ENCODE measurements at regions not wholly inside any gene's neighbourhood (a gene's known extent, or its start where the extent isn't known, plus 50 kb on each side); places are given as distances from the start of the nearest gene placed in this dataset.

- Histone ChIP-seq H3K4me3 (replicated peaks; ENCODE audit: insufficient read depth, low read length) (no peak overlapping the region), H3K27me3 (ENCODE audit: insufficient read depth, poor library complexity, severe bottlenecking) (no peaks in the 10 kb centered on the region), H3K27ac (replicated peaks) (no peak overlapping the region)
- TF ChIP-seq SPI1 (IDR thresholded peaks at IDR 0.05; ENCODE audit: borderline replicate concordance, low read depth): no peak
- no peak for TF ChIP-seq REST (IDR thresholded peaks at IDR 0.05; ENCODE audit: insufficient replicate concordance, low read depth)
- TF ChIP-seq, protein P1, sequence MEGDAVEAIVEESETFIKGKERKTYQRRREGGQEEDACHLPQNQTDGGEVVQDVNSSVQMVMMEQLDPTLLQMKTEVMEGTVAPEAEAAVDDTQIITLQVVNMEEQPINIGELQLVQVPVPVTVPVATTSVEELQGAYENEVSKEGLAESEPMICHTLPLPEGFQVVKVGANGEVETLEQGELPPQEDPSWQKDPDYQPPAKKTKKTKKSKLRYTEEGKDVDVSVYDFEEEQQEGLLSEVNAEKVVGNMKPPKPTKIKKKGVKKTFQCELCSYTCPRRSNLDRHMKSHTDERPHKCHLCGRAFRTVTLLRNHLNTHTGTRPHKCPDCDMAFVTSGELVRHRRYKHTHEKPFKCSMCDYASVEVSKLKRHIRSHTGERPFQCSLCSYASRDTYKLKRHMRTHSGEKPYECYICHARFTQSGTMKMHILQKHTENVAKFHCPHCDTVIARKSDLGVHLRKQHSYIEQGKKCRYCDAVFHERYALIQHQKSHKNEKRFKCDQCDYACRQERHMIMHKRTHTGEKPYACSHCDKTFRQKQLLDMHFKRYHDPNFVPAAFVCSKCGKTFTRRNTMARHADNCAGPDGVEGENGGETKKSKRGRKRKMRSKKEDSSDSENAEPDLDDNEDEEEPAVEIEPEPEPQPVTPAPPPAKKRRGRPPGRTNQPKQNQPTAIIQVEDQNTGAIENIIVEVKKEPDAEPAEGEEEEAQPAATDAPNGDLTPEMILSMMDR (IDR thresholded peaks at IDR 0.05; ENCODE audit: insufficient read depth, low read length): no peak
- TF ChIP-seq POLR2AphosphoS5 (IDR thresholded peaks at IDR 0.05; ENCODE audit: low read depth): no peak
- no peak for DNase-seq (ENCODE audit: low read depth in 1 of 2, low spot score in 1 of 2)
These were observed 903.2 kb downstream of the ANKRD7 start for GRCh38 chr7:119127706-119128105.

DNA sequence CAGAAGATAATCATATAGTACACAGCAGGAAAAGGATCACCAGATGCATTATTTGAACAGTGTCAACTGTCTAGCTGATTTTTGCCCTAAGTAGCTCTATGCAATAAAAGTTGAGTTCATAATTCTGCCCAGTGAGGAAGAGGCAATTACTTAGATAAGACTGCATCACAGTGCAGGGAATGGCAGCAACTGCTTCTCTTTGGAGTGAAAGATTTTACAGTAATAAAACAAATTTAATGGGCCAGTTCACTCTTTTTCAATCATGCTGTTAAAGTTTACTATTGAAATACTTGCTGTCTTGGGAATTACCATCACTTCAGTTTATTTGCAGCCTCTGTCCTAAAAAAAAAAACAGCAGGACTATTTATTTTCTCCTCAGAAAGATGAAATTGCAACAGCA, 907.9 kb downstream of the ANKRD7 start:
- Histone ChIP-seq H3K27me3 (ENCODE audit: insufficient read depth, poor library complexity, severe bottlenecking) (no peaks in the 10 kb centered on the region), H3K27ac (replicated peaks) (no peak overlapping the region), H3K4me3 (replicated peaks; ENCODE audit: insufficient read depth, low read length) (no peak overlapping the region)
- no peak for DNase-seq (ENCODE audit: low read depth in 1 of 2, low spot score in 1 of 2)
- no peak for TF ChIP-seq REST (IDR thresholded peaks at IDR 0.05; ENCODE audit: insufficient replicate concordance, low read depth)
- TF ChIP-seq, protein P1 (IDR thresholded peaks at IDR 0.05; ENCODE audit: insufficient read depth, low read length): no peak
- TF ChIP-seq SPI1 (IDR thresholded peaks at IDR 0.05; ENCODE audit: borderline replicate concordance, low read depth): no peak
- TF ChIP-seq POLR2AphosphoS5 (IDR thresholded peaks at IDR 0.05; ENCODE audit: low read depth): no peak

GRCh38 chr7:119167431-119167830, 942.9 kb downstream of the ANKRD7 start:
- TF ChIP-seq GABPA (IDR thresholded peaks at IDR 0.05; ENCODE audit: low read depth): no peak
- TF ChIP-seq, protein P1 (IDR thresholded peaks at IDR 0.05; ENCODE audit: insufficient read depth, low read length): no peak
- TF ChIP-seq POLR2AphosphoS5 (IDR thresholded peaks at IDR 0.05; ENCODE audit: low read depth): no peak
- no peak for TF ChIP-seq SPI1 (IDR thresholded peaks at IDR 0.05; ENCODE audit: borderline replicate concordance, low read depth)
- no peak for TF ChIP-seq REST (IDR thresholded peaks at IDR 0.05; ENCODE audit: insufficient replicate concordance, low read depth)
- no peaks in the 10 kb centered on the region for H3K27me3 ChIP-seq (ENCODE audit: insufficient read depth, poor library complexity, severe bottlenecking)
- DNase-seq (ENCODE audit: low read depth in 1 of 2, low spot score in 1 of 2): no peak
- H3K27ac ChIP-seq (replicated peaks): no peak overlapping the region
- no peak overlapping the region for H3K4me3 ChIP-seq (replicated peaks; ENCODE audit: insufficient read depth, low read length)
